CD8-positive, alpha-beta memory T cell (primary cell): ENCODE measurements at regions not wholly inside any gene's neighbourhood (a gene's known extent, or its start where the extent isn't known, plus 50 kb on each side); places are given as distances from the start of the nearest gene placed in this dataset.

Experiments used
- CTCF ChIA-PET: fragments of 350-600 bp; sonication (Branson Sonifier 250); formaldehyde crosslinking; loops from one replicate; lab custom pipeline; 2021; ENCODE audit warnings: antibody characterized with exemption; lab: Charles Lee
- POLR2A ChIA-PET: fragments of 350-600 bp; sonication (Branson Sonifier 250); formaldehyde crosslinking; loops from one replicate; lab custom pipeline; 2021; ENCODE audit warnings: antibody characterized with exemption; lab: Charles Lee
- DNase-seq, 5 donors: peaks; one replicate each; pipeline versions ENCODE4 v3.0.0 to v3.0.0-alpha.2; 2020 to 2022; ENCODE audit warnings: mixed read lengths in 1 of 5
- H3K27ac ChIP-seq: one replicate; pipeline ENCODE4 v1.7.0; 2013; ENCODE audit warnings: low read depth, mild to moderate bottlenecking, low read length, moderate library complexity
- H3K27me3 ChIP-seq: 2 replicates; pipeline ENCODE4 v1.7.0; 2013; ENCODE audit warnings: low read length, mild to moderate bottlenecking; ENCODE audit not compliant: insufficient read depth, poor library complexity, severe bottlenecking
- H3K36me3 ChIP-seq: 2 replicates; pipeline ENCODE4 v1.7.0; 2013; ENCODE audit warnings: mild to moderate bottlenecking, low read length, moderate library complexity; ENCODE audit not compliant: insufficient read depth
- H3K4me1 ChIP-seq: 2 replicates; pipeline ENCODE4 v1.7.0; 2013; ENCODE audit warnings: mild to moderate bottlenecking, low read length, moderate library complexity; ENCODE audit not compliant: insufficient read depth
- H3K4me3 ChIP-seq: 2 replicates; pipeline ENCODE4 v1.7.0; 2013; ENCODE audit warnings: mild to moderate bottlenecking, low read length
- H3K9me3 ChIP-seq: 2 replicates; pipeline ENCODE4 v1.7.0; 2013; ENCODE audit warnings: mild to moderate bottlenecking, low read length
- H3K27ac Mint-ChIP-seq, 8 donors: one replicate each; pipeline ENCODE4 v1.8.0; 2020 to 2021; ENCODE audit warnings: mixed read lengths in 8 of 8, mild to moderate bottlenecking in 6 of 8, inconsistent platforms in 3 of 8, moderate library complexity in 3 of 8
- H3K27me3 Mint-ChIP-seq, 2 donors: one replicate each; pipeline ENCODE4 v1.8.0; 2020 to 2021; ENCODE audit warnings: mixed read lengths in 2 of 2, mild to moderate bottlenecking in 1 of 2, moderate library complexity in 1 of 2
- H3K36me3 Mint-ChIP-seq, 3 donors: one replicate each; pipeline ENCODE4 v1.8.0; 2020 to 2021; ENCODE audit warnings: mixed read lengths in 3 of 3, inconsistent platforms in 1 of 3, mild to moderate bottlenecking in 1 of 3
- H3K4me1 Mint-ChIP-seq, 3 donors: one replicate each; pipeline ENCODE4 v1.8.0; 2020 to 2021; ENCODE audit warnings: mixed read lengths in 3 of 3, inconsistent platforms in 1 of 3, mild to moderate bottlenecking in 1 of 3
- H3K4me3 Mint-ChIP-seq, 7 donors: one replicate each; pipeline ENCODE4 v1.8.0; 2020 to 2021; ENCODE audit warnings: mixed read lengths in 7 of 7, mild to moderate bottlenecking in 6 of 7, moderate library complexity in 4 of 7, inconsistent platforms in 2 of 7
- H3K9me3 Mint-ChIP-seq, 5 donors: one replicate each; pipeline ENCODE4 v1.8.0; 2020 to 2022; ENCODE audit warnings: mixed read lengths in 5 of 5, mild to moderate bottlenecking in 3 of 5, moderate library complexity in 2 of 5, inconsistent platforms in 1 of 5

- DNase-seq, result no peak
- Mint-ChIP-seq H3K36me3 (no peaks in the 10 kb centered on the region), H3K9me3 (peaks cover 0 to 12% (median 2%) of the 10 kb centered on the region in 5 donors), H3K4me1 (no peaks in the 10 kb centered on the region), H3K27me3 (no peaks in the 10 kb centered on the region), H3K4me3 (no peak overlapping the region), H3K27ac (no peak overlapping the region)
- no peaks in the 10 kb centered on the region for H3K9me3 ChIP-seq
- no peak overlapping the region for H3K27ac ChIP-seq
- POLR2A ChIA-PET, result no interaction called here
- H3K36me3 ChIP-seq, result no peaks in the 10 kb centered on the region
- CTCF ChIA-PET, result no interaction called here
- no peak overlapping the region for H3K4me3 ChIP-seq
- H3K27me3 ChIP-seq, result no peaks in the 10 kb centered on the region
- H3K4me1 ChIP-seq, result no peaks in the 10 kb centered on the region
Measured at GRCh38 chr9:82363198-82363597, 374.6 kb downstream of the SPATA31D1 start.

DNA sequence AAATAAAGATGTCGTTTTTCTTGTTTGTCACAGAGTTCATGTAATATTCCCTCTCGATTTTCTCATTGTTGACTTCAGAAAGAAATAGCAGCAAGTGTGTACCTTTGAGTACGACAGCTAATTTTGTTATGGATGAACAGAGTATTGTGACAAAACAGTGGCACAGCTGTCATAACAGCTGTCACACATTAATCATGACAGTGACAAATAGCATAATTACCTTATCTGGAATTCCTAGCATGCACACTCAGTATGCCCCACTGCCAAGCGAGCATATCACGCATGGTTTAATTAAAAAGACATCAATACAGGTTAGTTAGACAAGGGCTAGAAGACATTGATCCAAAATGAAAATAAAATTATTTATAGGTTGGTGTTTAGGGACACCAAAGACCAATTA, 375.1 kb downstream of the SPATA31D1 start:
- no peak for DNase-seq
- no peaks in the 10 kb centered on the region for H3K27me3 ChIP-seq
- H3K4me3 ChIP-seq, result no peak overlapping the region
- ChIA-PET CTCF (no interaction called here), POLR2A (no interaction called here)
- Mint-ChIP-seq H3K9me3 (peaks cover 0 to 13% (median 3%) of the 10 kb centered on the region in 5 donors), H3K4me1 (no peaks in the 10 kb centered on the region), H3K36me3 (no peaks in the 10 kb centered on the region), H3K27ac (no peak overlapping the region), H3K4me3 (no peak overlapping the region), H3K27me3 (no peaks in the 10 kb centered on the region)
- no peaks in the 10 kb centered on the region for H3K36me3 ChIP-seq
- no peaks in the 10 kb centered on the region for H3K9me3 ChIP-seq
- no peaks in the 10 kb centered on the region for H3K4me1 ChIP-seq
- no peak overlapping the region for H3K27ac ChIP-seq

- ChIA-PET CTCF (no interaction called here), POLR2A (no interaction called here)
- DNase-seq, result no peak
- no peak overlapping the region for H3K4me3 Mint-ChIP-seq
- H3K4me1 Mint-ChIP-seq, result no peaks in the 10 kb centered on the region
- no peaks in the 10 kb centered on the region for H3K36me3 Mint-ChIP-seq
- Histone ChIP-seq H3K4me3 (no peak overlapping the region), H3K27ac (no peak overlapping the region), H3K27me3 (no peaks in the 10 kb centered on the region), H3K9me3 (no peaks in the 10 kb centered on the region), H3K4me1 (no peaks in the 10 kb centered on the region), H3K36me3 (no peaks in the 10 kb centered on the region)
- peaks cover 0 to 29% (median 4%) of the 10 kb centered on the region in 5 donors for H3K9me3 Mint-ChIP-seq
- H3K27ac Mint-ChIP-seq, result no peak overlapping the region
- no peaks in the 10 kb centered on the region for H3K27me3 Mint-ChIP-seq
Measured at GRCh38 chr9:82367016-82367415, 378.4 kb downstream of the SPATA31D1 start.

- no peaks in the 10 kb centered on the region for H3K9me3 ChIP-seq
- POLR2A ChIA-PET, result no interaction called here
- no peaks in the 10 kb centered on the region for H3K36me3 Mint-ChIP-seq
- H3K27ac Mint-ChIP-seq, result no peak overlapping the region
- no peak overlapping the region for H3K27ac ChIP-seq
- no peak overlapping the region for H3K4me3 ChIP-seq
- H3K27me3 ChIP-seq, result no peaks in the 10 kb centered on the region
- H3K27me3 Mint-ChIP-seq, result no peaks in the 10 kb centered on the region
- H3K36me3 ChIP-seq, result no peaks in the 10 kb centered on the region
- no peaks in the 10 kb centered on the region for H3K4me1 Mint-ChIP-seq
- peaks cover 0 to 30% (median 5%) of the 10 kb centered on the region in 5 donors for H3K9me3 Mint-ChIP-seq
- DNase-seq, result no peak
- no peak overlapping the region for H3K4me3 Mint-ChIP-seq
- H3K4me1 ChIP-seq, result no peaks in the 10 kb centered on the region
- CTCF ChIA-PET, result no interaction called here
Measured at GRCh38 chr9:82367929-82368328, 379.4 kb downstream of the SPATA31D1 start.

GRCh38 chr9:82369251-82369945, 380.8 kb downstream of the SPATA31D1 start:
- no peaks in the 10 kb centered on the region for H3K36me3 Mint-ChIP-seq
- H3K9me3 Mint-ChIP-seq, result peaks cover 0 to 39% (median 5%) of the 10 kb centered on the region in 5 donors
- DNase-seq, result no peak
- H3K27me3 Mint-ChIP-seq, result no peaks in the 10 kb centered on the region
- POLR2A ChIA-PET, result no interaction called here
- H3K4me1 Mint-ChIP-seq, result no peaks in the 10 kb centered on the region
- CTCF ChIA-PET, result interaction anchor here (1.3 kb wide), 1 partner anchor 43 kb away, joined by 3 read pairs; no protein-coding TSS in a partner anchor
- H3K27ac ChIP-seq, result no peak overlapping the region
- no peaks in the 10 kb centered on the region for H3K4me1 ChIP-seq
- no peak overlapping the region for H3K4me3 Mint-ChIP-seq
- H3K9me3 ChIP-seq, result no peaks in the 10 kb centered on the region
- H3K27me3 ChIP-seq, result no peaks in the 10 kb centered on the region
- H3K27ac Mint-ChIP-seq, result no peak overlapping the region
- H3K36me3 ChIP-seq, result no peaks in the 10 kb centered on the region
- H3K4me3 ChIP-seq, result no peak overlapping the region

- H3K27me3 ChIP-seq, result no peaks in the 10 kb centered on the region
- no peaks in the 10 kb centered on the region for H3K27me3 Mint-ChIP-seq
- no peaks in the 10 kb centered on the region for H3K9me3 ChIP-seq
- no peak for DNase-seq
- POLR2A ChIA-PET, result no interaction called here
- no peak overlapping the region for H3K27ac Mint-ChIP-seq
- H3K4me1 ChIP-seq, result no peaks in the 10 kb centered on the region
- CTCF ChIA-PET, result no interaction called here
- H3K9me3 Mint-ChIP-seq, result peaks cover 0 to 26% (median 8%) of the 10 kb centered on the region in 5 donors
- no peak overlapping the region for H3K4me3 Mint-ChIP-seq
- H3K36me3 ChIP-seq, result no peaks in the 10 kb centered on the region
- H3K4me1 Mint-ChIP-seq, result no peaks in the 10 kb centered on the region
- H3K27ac ChIP-seq, result no peak overlapping the region
- H3K4me3 ChIP-seq, result no peak overlapping the region
- no peaks in the 10 kb centered on the region for H3K36me3 Mint-ChIP-seq
Measured at GRCh38 chr9:82375041-82375440, 386.5 kb downstream of the SPATA31D1 start.

GRCh38 chr9:82376677-82377232, 388.2 kb downstream of the SPATA31D1 start:
- Histone ChIP-seq H3K27ac (no peak overlapping the region), H3K4me3 (no peak overlapping the region), H3K27me3 (no peaks in the 10 kb centered on the region), H3K36me3 (no peaks in the 10 kb centered on the region), H3K9me3 (no peaks in the 10 kb centered on the region), H3K4me1 (no peaks in the 10 kb centered on the region)
- H3K9me3 Mint-ChIP-seq, result peaks cover 0 to 18% (median 4%) of the 10 kb centered on the region in 5 donors
- no peak overlapping the region for H3K4me3 Mint-ChIP-seq
- no peaks in the 10 kb centered on the region for H3K4me1 Mint-ChIP-seq
- no peaks in the 10 kb centered on the region for H3K36me3 Mint-ChIP-seq
- no peak overlapping the region for H3K27ac Mint-ChIP-seq
- CTCF ChIA-PET, result no interaction called here
- H3K27me3 Mint-ChIP-seq, result no peaks in the 10 kb centered on the region
- POLR2A ChIA-PET, result no interaction called here
- no peak for DNase-seq

- no peak overlapping the region for H3K4me3 Mint-ChIP-seq
- H3K36me3 Mint-ChIP-seq, result no peaks in the 10 kb centered on the region
- no peaks in the 10 kb centered on the region for H3K27me3 Mint-ChIP-seq
- Histone ChIP-seq H3K36me3 (no peaks in the 10 kb centered on the region), H3K4me1 (no peaks in the 10 kb centered on the region), H3K27ac (no peak overlapping the region), H3K9me3 (no peaks in the 10 kb centered on the region), H3K27me3 (no peaks in the 10 kb centered on the region), H3K4me3 (no peak overlapping the region)
- H3K9me3 Mint-ChIP-seq, result peaks cover 4 to 15% (median 10%) of the 10 kb centered on the region in 5 donors
- no peaks in the 10 kb centered on the region for H3K4me1 Mint-ChIP-seq
- no peak overlapping the region for H3K27ac Mint-ChIP-seq
- DNase-seq, result no peak
- POLR2A ChIA-PET, result no interaction called here
- CTCF ChIA-PET, result no interaction called here
Measured at GRCh38 chr9:82382887-82383616, 394.5 kb downstream of the SPATA31D1 start.
